A673 (cell line): ENCODE measurements at regions not wholly inside any gene's neighbourhood (a gene's known extent, or its start where the extent isn't known, plus 50 kb on each side); places are given as distances from the start of the nearest gene placed in this dataset.

Source experiments
- BruUV-seq: library from RNA; stranded (reverse); fragments of 400-500 nt; replicated peaks from 2 replicates; lab custom pipeline; 2021; lab: Mats Ljungman, UMichigan
- CTCF ChIA-PET: fragments of 300-600 bp; sonication (Branson Sonifier 250); formaldehyde crosslinking; loops from one replicate; lab custom pipeline; 2022; ENCODE audit warnings: antibody characterized with exemption; lab: Charles Lee
- POLR2A ChIA-PET: fragments of 300-600 bp; sonication (Branson Sonifier 250); formaldehyde crosslinking; loops from one replicate; lab custom pipeline; 2022; ENCODE audit warnings: antibody characterized with exemption; ENCODE audit not compliant: low non-redundant PET; lab: Charles Lee
- DNase-seq: peaks from one replicate; pipeline ENCODE4 v3.0.0-alpha.2; 2015; ENCODE audit warnings: low spot score
- H3K27ac ChIP-seq: fragments of 200-600 bp; sonication (generic); 2 replicates; pipeline ENCODE4 v1.5.1; 2016; ENCODE audit warnings: mixed run types, low read depth, mild to moderate bottlenecking, mixed read lengths, antibody characterized with exemption, low read length; ENCODE audit not compliant: poor library complexity, severe bottlenecking
- H3K27me3 ChIP-seq: fragments of 200-600 bp; sonication (generic); replicated peaks from 2 replicates; pipeline ENCODE4 v1.6.1; 2017; ENCODE audit warnings: mixed run types, low read depth, mild to moderate bottlenecking, mixed read lengths, antibody characterized with exemption, low read length; ENCODE audit not compliant: insufficient read depth, poor library complexity
- H3K36me3 ChIP-seq: fragments of 200-600 bp; sonication (generic); 2 replicates; pipeline ENCODE4 v1.6.1; 2016; ENCODE audit warnings: mixed run types, mild to moderate bottlenecking, mixed read lengths, antibody characterized with exemption, low read length; ENCODE audit not compliant: insufficient read depth, poor library complexity, severe bottlenecking
- H3K4me1 ChIP-seq: fragments of 200-600 bp; sonication (generic); 2 replicates; pipeline ENCODE4 v1.6.1; 2017; ENCODE audit warnings: mixed run types, mild to moderate bottlenecking, mixed read lengths, antibody characterized with exemption, low read length; ENCODE audit not compliant: insufficient read depth, poor library complexity, severe bottlenecking
- H3K4me3 ChIP-seq: fragments of 200-600 bp; sonication (generic); 2 replicates; pipeline ENCODE4 v1.5.1; 2016; ENCODE audit warnings: low read depth, mixed run types, mild to moderate bottlenecking, mixed read lengths, low read length; ENCODE audit not compliant: poor library complexity, severe bottlenecking
- H3K9me3 ChIP-seq: fragments of 200-600 bp; sonication (generic); 2 replicates; pipeline ENCODE4 v1.6.1; 2016; ENCODE audit warnings: mixed run types, low read depth, mild to moderate bottlenecking, mixed read lengths, antibody characterized with exemption, low read length; ENCODE audit not compliant: poor library complexity, severe bottlenecking
- CTCF ChIP-seq: fragments of 300-800, 200-600 bp; sonication (generic); conservative IDR thresholded peaks from 2 replicates; pipeline ENCODE4 v1.5.1; 2017; ENCODE audit warnings: low read depth, mild to moderate bottlenecking, antibody characterized with exemption, low read length, moderate library complexity, mixed read lengths
- EZH2 ChIP-seq: fragments of 200-600 bp; sonication (generic); IDR thresholded peaks from 2 replicates; pipeline ENCODE4 v1.6.1; 2017; ENCODE audit warnings: borderline replicate concordance, low read depth, mild to moderate bottlenecking, mixed read lengths, antibody characterized with exemption, low read length; ENCODE audit not compliant: poor library complexity, severe bottlenecking
- intact Hi-C: fragments of 100-400 bp; cut with micrococcal nuclease; formaldehyde crosslinking; loops from one replicate; pipeline ENCODE4 v1.10.0; 2022; ENCODE audit not compliant: unreplicated experiment

GRCh38 chr12:46934374-46935111, 108.7 kb upstream of the SLC38A4 start:
- intact Hi-C loops = loop anchor here (5.0 to 10.0 kb wide), 5 partner anchors 88 to 807 kb away; no protein-coding TSS in a partner anchor
- Histone ChIP-seq H3K9me3 (no peaks in the 10 kb centered on the region), H3K4me3 (no peak overlapping the region), H3K36me3 (no peaks in the 10 kb centered on the region), H3K27me3 (no peaks in the 10 kb centered on the region), H3K4me1 (peaks cover 3% of the 10 kb centered on the region), H3K27ac (peak overlapping the region; percentile 45)
- BruUV-seq = TSS peak; percentile 74
- TF ChIP-seq CTCF (no peak), EZH2 (no peak)
- DNase-seq = no peak
- CTCF ChIA-PET = no interaction called here
- POLR2A ChIA-PET = interaction anchor here (0.7 to 1.1 kb wide), 2 partner anchors 14 to 50 kb away, joined by 4 read pairs; no protein-coding TSS in a partner anchor

GRCh38 chr12:46935271-46935847, 109.6 kb upstream of the SLC38A4 start:
- no peak for DNase-seq
- Histone ChIP-seq H3K27me3 (no peaks in the 10 kb centered on the region), H3K4me1 (peaks cover 3% of the 10 kb centered on the region), H3K9me3 (no peaks in the 10 kb centered on the region), H3K4me3 (no peak overlapping the region), H3K27ac (no peak overlapping the region), H3K36me3 (no peaks in the 10 kb centered on the region)
- ChIA-PET CTCF (no interaction called here), POLR2A (no interaction called here)
- TF ChIP-seq CTCF (no peak), EZH2 (no peak)
- no TSS peak for BruUV-seq
- intact Hi-C loops = loop anchor here (10.0 kb wide), 1 partner anchor 781 kb away; no protein-coding TSS in a partner anchor

GRCh38 chr12:46936042-46936441, 110.2 kb upstream of the SLC38A4 start:
- no peak overlapping the region for H3K4me3 ChIP-seq
- peaks cover 3% of the 10 kb centered on the region for H3K4me1 ChIP-seq
- DNase-seq = no peak
- H3K36me3 ChIP-seq = no peaks in the 10 kb centered on the region
- TF ChIP-seq CTCF (no peak), EZH2 (no peak)
- BruUV-seq = no TSS peak
- no peak overlapping the region for H3K27ac ChIP-seq
- ChIA-PET CTCF (no interaction called here), POLR2A (no interaction called here)
- no peaks in the 10 kb centered on the region for H3K9me3 ChIP-seq
- intact Hi-C loops = loop anchor here (10.0 kb wide), 1 partner anchor 781 kb away; no protein-coding TSS in a partner anchor
- no peaks in the 10 kb centered on the region for H3K27me3 ChIP-seq
